Amniotic epithelial cell (primary cell): ENCODE measurements at regions not wholly inside any gene's neighbourhood (a gene's known extent, or its start where the extent isn't known, plus 50 kb on each side); places are given as distances from the start of the nearest gene placed in this dataset.
"Not testable (repeated sequence)": the region's sequence is repeated elsewhere in the genome, so short reads cannot be mapped to it uniquely, and the experiment has no call there.

ENCODE experiments used
- DNase-seq: peaks from one replicate; pipeline ENCODE4 v3.0.0-alpha.2; 2010; ENCODE audit warnings: low read depth

DNA sequence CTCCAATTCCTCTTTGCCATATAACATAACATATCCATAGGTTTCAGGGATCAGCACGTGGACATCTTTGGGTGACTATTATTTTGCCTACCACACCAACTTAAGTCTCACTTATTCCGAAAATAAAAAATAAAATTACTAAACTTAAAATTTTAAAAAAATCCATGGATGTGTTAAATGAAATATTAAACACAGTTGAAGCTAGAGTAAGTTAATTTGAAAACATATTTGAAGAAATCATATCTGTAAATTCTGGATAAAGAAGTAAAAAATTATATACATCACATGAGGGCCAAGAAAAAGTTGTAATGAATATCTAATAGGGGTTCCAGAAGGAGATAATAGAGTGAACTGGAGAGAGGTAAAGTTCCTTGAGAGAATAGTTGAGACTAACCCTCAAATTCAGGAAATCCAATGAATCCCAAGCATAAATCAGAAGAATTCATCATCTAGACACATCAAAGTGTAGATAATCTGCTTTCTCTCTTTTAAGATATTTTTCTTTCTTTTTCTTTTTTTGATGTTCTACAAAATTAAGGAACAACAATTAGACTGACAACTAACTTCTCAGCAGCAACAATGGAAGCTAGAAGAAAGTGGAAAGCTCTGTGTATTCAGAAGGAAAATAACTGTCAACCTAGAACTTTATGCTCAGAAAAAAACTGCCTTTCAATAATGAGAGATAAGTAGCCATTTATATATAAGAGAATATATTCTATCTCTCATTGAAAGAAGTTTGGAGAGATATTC lies 147.4 kb downstream of the ABHD5 start:
- no peak for DNase-seq

DNA sequence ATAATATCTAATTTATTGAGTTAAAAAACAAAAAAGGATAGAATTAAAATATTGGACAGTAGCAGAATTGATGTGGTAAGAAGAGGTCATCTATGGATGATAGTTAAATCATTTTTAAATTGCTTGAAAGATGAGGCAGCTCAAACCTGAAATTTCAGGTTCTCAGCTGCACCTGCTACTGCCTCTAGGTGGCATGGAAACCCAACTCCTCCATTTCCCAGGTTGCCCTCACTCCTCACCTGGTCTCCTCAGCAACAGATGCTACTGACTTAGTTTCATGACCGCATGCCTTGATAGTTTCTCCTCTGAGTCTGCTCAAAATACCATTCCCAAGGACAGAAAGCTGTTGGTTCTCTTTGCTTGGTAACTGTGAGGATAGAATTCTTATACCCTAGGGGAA lies 148.1 kb downstream of the ABHD5 start:
- DNase-seq = no peak

DNA sequence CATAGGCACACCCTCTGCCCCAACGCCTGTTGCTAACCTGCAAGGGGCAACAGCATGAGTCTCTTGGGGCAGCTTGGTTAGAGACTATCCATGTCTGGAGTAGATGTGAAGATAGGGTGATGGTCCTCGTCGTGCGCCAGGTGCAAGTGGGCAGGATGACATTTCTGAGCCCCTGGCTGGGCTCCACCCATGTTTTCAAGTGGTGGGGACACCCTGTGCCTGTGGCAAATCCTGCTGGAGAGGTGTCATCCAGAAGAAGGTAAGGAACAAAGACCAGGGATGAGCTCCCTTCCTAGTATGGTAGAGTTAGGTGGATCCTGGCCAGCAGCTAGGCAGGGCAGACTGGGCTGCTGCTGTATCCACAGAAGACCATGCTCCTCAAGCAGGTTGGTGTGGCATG lies 152.6 kb downstream of the ABHD5 start:
- DNase-seq = no peak

- DNase-seq = no peak
These were observed 154.0 kb downstream of the ABHD5 start for GRCh38 chr3:43844757-43845156.

- DNase-seq = not testable (repeated sequence)
These were observed 154.8 kb downstream of the ABHD5 start for GRCh38 chr3:43845553-43845952.

- DNase-seq = peak; percentile 5
These were observed 161.3 kb downstream of the ABHD5 start for GRCh38 chr3:43852066-43852465.

- no peak for DNase-seq
These were observed 163.5 kb downstream of the ABHD5 start for GRCh38 chr3:43854283-43854682.

GRCh38 chr3:43854916-43855315 lies 164.2 kb downstream of the ABHD5 start:
- no peak for DNase-seq

DNA sequence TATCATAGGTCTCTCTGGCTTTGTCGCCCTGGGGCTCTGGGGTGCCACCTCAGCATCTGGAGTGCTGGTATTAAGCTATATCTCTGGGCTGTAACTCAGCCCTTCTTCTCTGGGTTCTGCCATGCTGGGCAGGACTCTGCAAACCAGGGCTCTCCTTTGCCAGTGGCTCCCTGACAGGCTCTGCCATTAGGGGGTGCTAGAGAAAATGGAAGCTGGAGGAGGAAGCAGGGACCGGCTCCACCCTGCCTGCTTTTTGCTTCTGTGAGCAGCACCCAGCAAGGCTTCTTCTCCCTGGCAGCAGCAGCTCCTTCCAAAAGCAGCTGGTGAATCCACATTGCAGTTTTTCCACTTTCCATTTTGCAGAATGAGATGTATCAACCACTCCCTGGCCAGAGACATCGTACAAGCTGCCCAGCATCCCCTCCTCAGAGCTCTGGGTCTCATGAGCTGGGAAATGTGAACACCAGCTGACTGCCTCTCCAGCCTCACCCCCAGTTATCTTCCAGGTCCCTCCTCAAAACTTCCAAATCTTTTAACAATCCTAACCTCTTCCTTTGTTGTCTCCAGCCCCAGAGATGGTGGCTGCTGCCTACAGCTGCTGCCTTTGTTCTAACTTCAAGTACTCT lies 165.0 kb downstream of the ABHD5 start:
- DNase-seq = peak; percentile 46

DNA sequence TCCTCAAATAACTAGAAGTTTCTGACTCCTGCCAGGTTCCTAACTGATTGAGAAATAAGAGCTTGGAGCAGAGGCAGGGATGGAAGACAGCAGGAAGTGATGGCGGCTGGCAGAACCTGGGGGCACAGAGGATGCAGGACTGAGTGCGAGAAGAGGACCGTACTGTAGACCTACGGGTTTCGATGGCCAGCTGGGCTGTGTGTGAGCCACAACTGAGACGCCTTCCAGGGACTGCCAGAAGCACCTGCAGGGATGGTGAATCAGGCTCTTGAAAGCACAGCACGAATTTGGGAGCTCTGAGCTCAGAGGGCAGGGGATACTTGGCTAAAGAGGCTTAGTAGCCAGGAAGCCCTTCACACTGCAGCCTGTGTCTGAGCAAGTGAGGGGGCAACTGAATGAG lies 165.6 kb downstream of the ABHD5 start:
- no peak for DNase-seq

GRCh38 chr3:43856761-43857160 lies 166.0 kb downstream of the ABHD5 start:
- no peak for DNase-seq

- no peak for DNase-seq
These were observed 166.9 kb downstream of the ABHD5 start for GRCh38 chr3:43857361-43858293.

DNA sequence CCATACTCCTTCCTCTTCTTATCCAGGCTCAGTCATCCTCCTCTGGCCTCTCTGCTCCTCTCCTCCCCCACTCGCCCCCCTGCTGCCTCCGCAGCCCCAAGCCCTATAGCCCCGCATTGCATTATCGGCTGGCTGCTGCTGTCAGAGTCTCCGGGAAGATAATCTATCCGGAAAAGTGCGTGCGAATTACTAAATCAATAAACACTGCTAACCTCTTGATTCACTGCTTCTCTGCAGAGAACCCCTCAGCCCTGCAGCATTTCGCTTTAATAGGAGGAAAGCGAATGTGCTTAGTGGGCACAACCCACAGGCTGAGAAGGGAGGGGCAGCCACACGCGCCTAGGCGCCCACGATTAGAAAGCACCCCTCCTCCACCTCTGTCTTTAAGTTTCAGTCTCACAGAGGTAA lies 167.6 kb downstream of the ABHD5 start:
- no peak for DNase-seq

DNA sequence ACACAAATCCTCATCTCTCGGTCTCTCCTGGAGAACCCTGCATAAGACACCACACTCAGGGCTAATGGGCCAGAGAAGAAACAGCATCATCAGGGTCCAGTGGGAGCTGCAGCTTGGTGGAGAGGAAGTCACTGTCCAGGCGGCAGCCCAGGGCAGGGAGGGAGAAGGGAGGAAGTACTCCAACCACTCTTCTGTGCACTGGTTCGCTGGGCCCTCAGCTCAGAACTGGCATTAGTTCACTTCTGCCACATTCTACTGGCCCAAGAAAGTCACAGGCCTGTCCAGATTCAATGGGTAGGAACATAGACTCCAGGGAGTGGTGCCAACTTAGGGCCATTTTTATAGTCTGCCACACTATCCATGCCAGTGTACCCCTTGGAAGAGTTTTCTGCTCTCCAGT lies 169.0 kb downstream of the ABHD5 start:
- DNase-seq = no peak

DNA sequence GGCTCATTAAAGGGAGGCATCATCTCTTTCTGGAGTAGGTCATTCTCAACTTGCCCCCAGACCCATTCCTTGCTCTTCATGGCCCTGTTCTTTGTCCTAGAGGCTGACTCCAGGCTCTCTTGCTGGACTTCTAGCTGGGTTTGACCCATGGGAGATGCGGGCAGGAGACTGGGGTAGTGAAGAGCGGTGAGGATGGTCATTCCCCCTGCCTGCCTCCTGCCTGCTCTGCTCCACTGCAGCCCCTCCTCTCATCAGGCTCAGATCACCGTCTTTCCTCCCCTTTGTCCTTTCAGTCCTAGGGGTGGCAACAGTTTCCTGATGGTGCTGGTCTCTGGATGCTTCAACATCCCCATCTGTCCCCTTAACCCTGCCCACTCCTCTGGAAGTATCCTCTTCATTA lies 170.9 kb downstream of the ABHD5 start:
- DNase-seq = no peak

GRCh38 chr3:43862470-43862869 lies 171.7 kb downstream of the ABHD5 start:
- no peak for DNase-seq

DNA sequence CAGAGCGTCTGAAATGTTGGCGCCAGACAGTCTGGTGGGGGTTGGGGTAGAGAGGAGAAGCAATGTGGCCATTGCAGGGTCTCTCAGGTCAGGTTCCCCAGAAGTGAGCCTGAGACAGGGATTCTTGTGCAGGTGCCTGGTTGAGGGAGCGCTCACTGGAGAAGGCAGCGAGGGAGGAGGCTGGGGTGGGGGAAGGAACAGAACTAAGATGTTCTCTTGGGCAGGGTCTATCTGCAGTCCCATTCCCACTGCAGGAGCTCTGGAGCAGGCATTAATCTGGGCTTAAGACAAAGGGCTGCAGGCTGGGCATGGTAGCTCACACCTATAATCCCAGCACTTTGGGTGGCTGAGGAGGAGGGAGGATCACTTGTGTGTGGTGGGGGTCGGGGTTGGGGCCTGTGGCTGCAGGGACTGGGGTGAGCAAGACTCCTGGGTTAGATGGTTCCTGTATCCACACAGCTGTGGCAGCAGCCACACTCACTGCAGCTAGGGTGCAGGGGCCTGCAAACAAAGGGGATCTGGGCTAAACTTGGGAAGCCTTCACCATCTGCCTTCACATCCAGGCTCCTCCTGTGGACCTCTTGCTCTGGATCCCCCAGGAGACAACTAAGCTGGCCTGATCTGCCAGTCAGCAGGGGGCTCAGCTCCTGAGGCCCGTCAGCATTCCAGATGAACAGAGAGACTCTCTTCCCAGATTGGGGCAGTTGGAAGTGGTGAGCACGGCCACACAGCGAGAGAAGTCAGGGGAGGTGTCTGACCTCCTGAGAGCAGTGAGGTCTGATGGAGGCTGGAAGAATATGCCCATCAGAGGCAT lies 172.5 kb downstream of the ABHD5 start:
- DNase-seq = no peak

DNA sequence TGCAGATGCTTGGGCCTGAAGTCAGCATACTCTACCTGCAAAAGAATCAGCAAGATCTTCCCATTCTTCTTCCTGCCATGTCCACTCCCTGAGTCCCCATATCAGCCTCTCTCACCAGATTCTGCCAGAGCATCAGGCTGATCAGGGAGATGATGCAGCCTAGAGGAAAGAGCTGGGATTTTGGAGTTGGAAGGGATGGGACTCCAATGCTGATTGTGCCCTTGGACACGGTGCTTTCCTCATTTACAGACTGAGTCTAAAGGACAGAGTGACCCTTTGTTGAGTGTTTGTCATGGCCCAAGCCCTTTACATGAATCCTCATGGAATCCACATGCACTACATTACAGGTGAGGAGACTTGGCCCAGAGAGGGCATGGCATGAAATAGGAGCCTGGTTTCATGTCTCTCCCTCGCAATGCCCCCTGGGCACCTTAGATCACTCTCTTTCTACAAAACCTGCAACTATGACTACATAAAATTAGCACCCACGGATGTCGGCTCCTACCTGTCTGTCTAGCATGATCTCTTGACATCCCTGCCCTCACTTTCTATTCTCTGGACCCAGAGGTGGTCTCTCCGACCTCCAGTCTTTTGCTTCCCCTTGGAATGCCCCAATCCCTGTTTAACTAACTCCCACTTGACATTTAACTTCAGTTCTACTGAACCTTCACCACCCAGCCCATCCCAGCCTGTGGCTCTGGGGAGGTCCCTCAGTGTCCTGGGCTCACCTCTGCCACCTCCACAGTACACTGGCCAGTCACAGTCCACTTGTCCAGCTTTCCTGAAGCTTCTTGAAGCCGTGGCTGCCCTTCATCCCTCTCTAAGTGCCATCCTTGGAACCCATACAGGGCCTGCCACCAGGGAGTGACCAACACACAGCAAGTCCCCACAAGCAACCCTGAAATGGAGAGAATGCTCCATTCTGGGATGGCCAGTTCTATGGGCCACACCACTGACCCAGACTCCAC lies 173.5 kb downstream of the ABHD5 start:
- no peak for DNase-seq

GRCh38 chr3:43865351-43865750 lies 174.6 kb downstream of the ABHD5 start:
- DNase-seq = no peak

DNA sequence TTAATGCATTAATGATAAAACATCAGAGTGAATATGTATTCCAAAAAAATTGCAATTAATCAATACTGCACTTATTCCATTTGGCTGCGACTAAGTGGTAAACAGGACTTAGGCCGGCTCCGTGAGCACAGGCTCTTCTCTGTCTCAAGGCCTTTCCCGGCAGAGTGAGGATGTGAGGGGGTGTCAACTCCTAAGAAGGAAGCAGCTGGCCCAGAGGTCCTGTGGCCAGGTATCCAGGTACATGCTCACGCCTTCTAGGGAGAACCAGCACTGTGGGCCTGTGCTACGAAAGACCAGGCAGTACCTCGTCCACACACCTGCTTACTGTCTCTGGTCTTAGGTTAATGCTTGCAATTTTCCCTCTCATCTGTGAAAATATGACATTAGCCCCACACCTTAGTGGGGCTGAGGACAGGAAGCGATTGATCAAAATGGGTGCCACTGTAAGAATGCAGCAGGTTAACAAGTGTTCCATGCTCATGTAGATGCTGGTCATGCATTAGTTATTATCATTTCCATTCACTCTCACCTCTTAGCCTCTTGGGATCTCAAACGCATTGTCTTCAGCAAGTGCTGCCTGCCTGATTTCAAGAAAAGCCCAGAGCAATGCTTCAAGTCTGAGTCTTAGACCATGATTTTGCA lies 175.3 kb downstream of the ABHD5 start:
- no peak for DNase-seq
